ENCODE measurements at regions not wholly inside any gene's neighbourhood (a gene's known extent, or its start where the extent isn't known, plus 50 kb on each side); places are given as distances from the start of the nearest gene placed in this dataset.

GRCh38 chr7:47633134-47633533, 51.2 kb upstream of the TNS3 start:
- Histone ChIP-seq H3K9me2 (replicated peaks; ENCODE audit: insufficient read depth) (no peaks in the 10 kb centered on the region), H3K36me3 (replicated peaks; ENCODE audit: insufficient read depth, low read depth) (no peaks in the 10 kb centered on the region), H3K4me3 (no peak overlapping the region), H3K27me3 (no peaks in the 10 kb centered on the region), H3K4me1 (ENCODE audit: insufficient read depth) (peaks cover 27% of the 10 kb centered on the region), H3K4me2 (no peak overlapping the region), H4K20me1 (ENCODE audit: insufficient read depth, poor library complexity, severe bottlenecking) (no peaks in the 10 kb centered on the region), H3K79me2 (no peaks in the 10 kb centered on the region), H2AFZ (no peak overlapping the region), H3K27ac (no peak overlapping the region), H3K9me3 (ENCODE audit: low read depth) (no peaks in the 10 kb centered on the region)
- no peak for TF ChIP-seq CTCF (IDR thresholded peaks at IDR 0.05; ENCODE audit: poor library complexity)
- TF ChIP-seq EZH2phosphoT487 (IDR thresholded peaks at IDR 0.05; ENCODE audit: low read depth, severe bottlenecking, unreplicated experiment): no peak
- TF ChIP-seq EZH2 (IDR thresholded peaks at IDR 0.05; ENCODE audit: borderline replicate concordance): no peak
- 98% methylated on average over 10 of the region's 10 CpGs for WGBS (ENCODE audit: low lambda C conversion rate, missing lambda C conversion rate)
- no peak for DNase-seq (ENCODE audit: low spot score)
